Renal cortical epithelial cell (primary cell): ENCODE measurements at regions not wholly inside any gene's neighbourhood (a gene's known extent, or its start where the extent isn't known, plus 50 kb on each side); places are given as distances from the start of the nearest gene placed in this dataset.
A peak's percentile ranks its signal among the peaks of the same experiment; 100 is the strongest.

Source experiments
- DNase-seq: peaks from one replicate; pipeline ENCODE4 v3.0.0-alpha.2; 2011; ENCODE audit warnings: low read depth

DNA sequence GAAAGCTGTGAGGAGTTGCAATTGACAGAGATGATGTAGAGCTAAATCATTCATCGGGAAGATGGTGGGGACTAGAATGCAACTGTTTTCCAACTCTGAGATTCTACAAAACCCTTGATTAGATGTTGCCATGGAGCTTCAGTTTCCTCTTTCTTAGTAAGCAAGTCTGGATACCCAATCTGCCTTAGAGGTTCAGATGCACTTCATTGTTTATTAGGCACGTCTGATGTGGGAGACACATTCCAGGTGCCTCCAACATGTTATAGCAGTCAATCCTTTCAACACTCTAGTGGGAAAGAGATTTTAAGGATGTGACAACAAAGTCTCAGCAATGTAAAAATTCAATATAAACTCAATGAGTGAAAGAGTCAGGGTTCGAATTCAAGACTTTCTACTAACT, 291.3 kb upstream of the PHYHIPL start:
- DNase-seq: no peak

DNA sequence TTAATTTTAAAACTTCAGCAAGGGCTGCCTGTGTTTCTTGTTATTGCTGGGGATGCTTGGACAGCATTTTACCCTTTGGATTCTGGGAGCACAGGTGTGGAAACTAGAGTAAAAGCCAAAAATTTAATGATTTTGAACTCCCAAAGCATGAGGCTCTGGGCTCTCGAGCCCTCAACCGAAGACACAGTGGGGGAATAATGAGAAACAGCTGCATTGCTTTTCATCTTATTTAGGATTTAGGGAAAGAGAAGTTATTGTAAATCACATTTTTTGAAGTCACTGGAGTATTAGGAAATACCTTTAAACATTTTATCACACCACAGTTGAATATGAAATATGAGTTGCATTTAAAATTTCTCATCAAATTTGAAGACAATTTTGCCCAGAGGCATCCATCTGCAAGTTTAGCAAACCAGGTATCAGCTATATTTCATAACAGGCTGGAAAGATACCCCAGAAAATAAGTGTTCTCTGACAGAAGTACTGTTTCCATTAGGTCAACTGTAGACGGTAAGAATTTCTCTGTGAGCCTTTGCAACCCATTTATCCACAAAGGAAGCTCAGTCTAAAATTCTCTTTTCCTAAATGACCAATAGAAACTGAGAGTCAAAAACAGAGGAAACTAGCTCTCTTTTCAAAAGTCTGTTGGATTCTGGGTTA, 290.6 kb upstream of the PHYHIPL start:
- no peak for DNase-seq

DNA sequence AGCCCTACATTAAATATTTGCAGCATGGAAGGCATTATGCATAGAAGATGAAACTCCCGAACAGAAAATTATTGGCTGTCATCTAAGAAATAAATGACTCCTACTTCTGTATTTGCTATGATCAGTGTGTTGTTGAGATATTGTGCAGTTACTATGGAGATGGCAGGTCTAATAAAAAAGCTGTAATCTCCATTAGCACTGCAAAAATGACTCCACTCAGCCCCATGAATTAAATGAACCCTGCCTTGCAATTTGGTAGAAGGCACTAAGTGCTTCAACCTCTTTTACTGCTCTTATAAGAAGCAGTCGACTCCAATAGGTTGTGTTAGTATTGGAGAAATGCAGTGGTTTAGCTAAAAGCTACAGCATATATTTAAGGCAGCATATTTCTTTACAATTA, 290.0 kb upstream of the PHYHIPL start:
- no peak for DNase-seq

DNA sequence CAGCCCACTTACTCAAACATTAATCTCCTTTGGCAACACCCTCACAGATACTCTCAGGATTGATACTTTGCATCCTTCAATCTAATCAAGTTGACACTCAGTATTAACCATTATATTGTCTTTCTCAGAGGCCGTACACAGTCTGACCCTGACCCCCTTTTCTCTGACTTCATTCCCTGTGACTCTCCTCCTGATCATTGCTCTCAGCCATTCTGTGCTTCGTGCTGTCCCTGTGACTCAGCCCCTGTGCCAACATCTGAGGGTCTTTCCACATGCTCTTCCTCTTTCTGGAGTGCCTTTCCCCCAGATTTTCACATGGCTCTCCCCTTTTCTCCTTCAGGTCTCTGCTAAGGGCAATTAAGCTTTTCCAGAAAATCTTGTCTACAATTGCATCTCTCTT, 289.0 kb upstream of the PHYHIPL start:
- DNase-seq: no peak

DNA sequence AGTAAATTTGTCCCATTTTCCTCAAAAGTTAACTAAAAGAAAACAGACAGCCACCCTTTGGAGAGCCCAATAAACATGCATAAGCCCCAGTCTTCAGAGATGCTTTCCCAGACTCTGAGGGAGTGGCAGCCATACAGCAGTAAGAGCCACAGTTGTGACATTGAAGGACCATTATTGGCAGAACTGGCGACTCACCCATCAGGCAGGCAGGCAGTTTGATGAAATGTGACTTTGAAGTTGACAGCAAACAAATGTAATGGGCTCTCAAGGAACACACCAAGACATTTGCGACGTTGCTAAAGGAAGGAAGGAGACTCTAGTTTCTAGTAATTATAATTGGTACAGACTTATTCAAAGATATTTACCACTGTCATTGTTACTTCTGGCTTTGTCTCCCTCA, 287.5 kb upstream of the PHYHIPL start:
- no peak for DNase-seq

DNA sequence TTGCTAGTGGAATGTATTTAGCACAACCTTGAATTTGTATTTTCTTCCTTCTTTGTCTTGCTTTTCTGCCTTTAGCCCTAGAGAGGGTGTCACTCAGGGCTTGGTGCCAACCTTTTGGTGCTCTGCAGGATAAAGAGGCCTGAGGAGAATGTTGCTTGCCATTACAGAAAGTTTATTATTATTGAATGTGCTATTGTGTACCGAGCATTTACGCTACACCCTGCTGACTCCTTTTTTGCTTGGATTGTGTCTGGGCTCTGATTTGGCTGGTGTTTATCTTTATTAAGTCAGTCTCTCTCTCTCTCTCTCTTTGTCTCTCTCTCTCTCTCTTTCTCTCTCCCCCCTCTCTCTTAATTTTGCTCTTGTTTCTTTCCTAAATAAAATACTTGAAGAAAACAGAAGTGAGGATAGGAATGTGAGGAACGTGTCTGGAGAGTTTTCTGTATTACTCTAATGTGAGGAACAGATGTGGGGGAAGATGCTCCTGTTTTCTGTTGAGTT, 284.4 kb upstream of the PHYHIPL start:
- no peak for DNase-seq

DNA sequence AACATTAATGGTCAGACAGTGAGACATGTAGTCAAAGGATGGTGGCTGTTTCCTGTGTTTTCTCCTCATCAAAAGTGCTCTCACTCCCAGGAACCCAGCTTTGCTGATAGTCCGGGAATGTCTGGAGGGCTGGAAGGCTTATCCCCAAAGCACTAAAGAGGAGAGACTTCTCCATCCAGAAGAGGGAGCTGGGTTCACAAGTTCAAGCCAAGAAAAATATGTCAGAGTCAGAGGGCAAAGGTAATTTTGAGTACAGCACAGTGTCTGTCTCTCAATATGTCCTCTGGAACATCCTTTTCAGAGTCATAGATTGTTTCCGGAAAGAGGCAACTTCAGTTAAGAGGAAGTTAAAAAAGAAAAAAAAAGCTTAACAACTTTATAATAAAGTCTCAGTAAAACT, 281.5 kb upstream of the PHYHIPL start:
- no peak for DNase-seq

DNA sequence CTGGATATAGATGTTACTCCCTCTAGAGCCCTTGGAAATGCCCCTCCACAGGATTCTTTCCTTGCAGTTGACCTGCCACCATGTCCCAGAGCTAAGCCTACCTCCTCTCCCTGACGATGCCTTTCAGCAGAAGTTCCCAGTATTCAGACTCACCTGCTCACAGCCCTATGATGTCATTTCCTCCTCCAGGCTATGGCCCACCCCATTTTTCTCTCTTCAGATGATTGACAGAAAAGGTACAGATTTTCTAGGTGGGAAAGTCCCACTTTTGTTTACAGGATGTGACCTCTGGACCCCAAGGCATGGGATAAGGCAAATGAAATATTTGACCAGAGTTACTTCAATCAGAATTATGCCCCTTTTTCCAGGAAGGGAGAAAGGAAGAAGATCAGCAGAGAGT, 280.2 kb upstream of the PHYHIPL start:
- DNase-seq: no peak

DNA sequence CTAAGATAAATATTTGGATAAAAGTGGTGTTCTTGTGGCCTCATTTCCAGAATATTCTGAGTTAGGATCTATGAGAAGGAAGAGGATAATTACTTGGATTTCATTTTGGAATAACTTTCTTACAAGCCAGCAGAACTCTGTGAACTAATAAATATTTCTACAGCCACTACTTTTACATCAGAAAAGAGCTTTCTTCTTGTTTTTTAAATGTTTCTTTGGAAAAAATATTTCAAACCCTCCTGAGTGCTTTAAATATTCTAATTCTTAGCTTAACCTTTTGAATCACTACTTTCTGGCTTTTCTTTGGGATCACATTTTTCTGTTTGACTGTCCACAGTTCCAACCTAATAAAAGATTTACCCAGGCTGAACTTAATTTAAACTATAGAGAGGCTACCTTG, 279.2 kb upstream of the PHYHIPL start:
- no peak for DNase-seq

DNA sequence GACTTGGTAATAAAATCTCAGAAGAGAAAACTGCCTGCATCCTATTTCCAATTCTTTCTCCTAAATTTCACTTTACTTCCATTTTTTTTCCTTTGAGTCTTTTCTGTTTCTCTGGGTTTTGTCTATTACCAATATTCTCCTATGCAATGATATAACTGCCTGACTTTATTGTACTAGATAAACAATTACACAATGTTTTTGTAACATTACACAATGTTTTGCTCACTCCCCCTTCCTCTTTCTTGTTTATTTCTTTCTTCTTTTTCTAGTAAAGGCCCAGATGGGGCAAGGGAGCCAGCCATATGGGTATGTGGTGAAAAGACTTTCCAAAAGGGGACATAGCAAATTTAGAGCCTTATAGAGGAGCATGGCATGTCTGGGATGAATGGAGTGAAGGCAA, 278.7 kb upstream of the PHYHIPL start:
- no peak for DNase-seq

DNA sequence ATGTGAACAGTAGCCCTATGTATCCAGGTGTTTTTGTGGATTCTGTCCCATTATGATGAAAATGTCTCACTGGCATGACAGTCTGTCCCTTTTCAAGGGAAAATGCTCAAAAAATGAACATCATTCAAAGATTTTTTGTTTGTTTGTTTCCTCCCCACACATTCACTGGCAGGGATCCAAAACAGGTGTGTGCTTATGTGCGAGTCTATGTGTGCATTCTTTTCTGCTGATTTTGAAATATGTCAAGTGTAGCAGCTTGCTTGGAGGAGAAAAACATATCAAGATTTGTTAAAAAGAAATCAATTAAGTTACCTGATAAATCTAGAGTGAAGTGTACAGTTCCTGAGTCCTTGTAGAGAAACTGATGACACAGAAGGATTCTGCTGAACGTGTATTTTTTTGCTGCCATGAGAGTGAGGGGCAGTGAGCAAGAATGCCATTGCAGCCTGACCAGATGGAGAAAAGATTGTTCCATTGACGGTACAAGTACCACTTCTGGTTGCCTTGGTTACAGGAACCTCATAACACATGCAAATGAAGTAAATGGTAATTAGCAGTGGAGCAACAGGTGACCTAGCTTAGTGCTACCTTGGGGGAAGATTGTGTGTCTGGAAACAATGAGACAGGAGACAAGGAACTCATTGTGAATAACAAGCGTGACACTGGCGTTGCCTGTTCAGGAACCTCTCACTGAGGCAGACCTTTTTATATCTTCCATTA, 277.4 kb upstream of the PHYHIPL start:
- DNase-seq: no peak

DNA sequence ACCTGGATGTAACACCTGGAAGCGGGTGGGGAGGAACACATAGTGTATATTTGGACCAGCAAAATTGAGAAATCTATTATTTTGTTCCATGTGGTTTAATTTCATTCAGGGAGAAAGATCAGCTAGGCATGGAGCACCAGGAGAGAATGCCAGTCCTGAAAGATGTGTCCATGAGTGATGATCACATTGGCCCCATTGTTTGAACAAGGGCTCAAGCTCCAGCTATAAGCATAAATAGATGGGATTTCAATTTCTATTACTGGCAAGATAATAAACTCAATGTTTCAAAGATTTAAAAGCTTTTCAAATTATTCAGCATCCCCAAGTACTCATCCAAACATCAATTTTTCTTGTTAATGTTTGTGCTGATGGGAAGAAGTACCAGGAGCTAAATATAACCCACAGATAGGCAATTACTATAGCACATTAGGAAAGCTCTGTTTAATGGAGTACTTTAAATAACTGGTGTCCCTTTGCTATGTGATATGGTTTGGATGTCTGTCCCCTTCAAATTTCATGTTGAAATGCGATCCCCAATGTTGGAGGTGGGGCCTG, 275.3 kb upstream of the PHYHIPL start:
- DNase-seq: no peak

DNA sequence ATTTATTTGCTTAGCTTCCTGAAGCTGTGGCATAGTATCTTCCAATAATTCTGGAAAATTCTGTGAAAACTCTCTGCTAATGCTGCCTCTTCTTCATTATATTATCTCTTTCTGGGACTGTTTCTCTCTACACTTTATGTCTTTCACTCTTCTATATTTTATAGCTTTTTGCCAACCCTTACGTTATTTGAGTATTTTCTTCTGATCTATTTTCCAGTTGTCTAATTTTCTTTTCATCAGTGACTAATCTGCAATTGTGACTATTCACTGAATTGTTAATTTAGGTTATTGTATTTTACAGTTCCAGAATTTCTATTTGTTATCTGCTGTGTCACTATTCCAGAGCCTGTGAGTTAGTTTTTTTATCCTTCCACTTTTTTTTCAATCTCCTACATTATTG, 273.4 kb upstream of the PHYHIPL start:
- no peak for DNase-seq

DNA sequence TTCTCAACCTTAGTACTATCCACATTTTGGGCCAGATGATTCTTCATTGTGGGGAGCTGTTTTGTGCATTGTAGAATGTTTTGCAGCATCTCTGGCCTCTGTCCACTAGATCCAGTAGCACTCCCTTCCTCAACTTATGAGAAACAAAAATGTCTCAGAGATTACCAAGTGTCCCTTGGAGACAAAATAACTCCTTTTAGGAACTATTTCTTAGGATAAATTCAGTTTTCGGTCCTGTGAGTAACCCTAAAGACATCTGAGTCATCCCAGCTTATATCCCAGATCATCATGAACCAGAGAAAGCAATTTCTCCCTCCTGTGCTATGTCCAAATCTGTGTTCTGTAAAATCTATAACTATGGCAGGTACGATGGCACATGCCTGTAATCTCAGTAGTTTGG, 266.6 kb upstream of the PHYHIPL start:
- no peak for DNase-seq

DNA sequence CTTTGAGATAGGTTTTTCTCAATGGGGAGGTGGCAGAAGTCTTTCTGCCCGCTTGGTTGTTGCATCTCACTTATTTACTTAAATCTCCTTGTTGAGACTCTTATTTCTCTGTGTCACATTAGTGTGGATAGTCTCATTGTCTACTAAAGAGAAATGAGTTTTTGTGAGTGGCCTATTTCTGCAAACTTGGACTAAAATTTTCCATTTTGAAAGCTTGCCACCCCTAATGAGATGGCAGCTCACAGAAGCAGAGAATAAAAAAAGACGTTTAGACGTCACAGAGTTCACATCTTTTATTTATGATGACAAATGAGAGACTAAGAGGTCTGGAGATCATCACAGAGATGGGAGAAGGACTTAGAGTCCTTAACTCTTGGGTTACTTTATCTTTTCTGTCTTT, 262.7 kb upstream of the PHYHIPL start:
- no peak for DNase-seq

DNA sequence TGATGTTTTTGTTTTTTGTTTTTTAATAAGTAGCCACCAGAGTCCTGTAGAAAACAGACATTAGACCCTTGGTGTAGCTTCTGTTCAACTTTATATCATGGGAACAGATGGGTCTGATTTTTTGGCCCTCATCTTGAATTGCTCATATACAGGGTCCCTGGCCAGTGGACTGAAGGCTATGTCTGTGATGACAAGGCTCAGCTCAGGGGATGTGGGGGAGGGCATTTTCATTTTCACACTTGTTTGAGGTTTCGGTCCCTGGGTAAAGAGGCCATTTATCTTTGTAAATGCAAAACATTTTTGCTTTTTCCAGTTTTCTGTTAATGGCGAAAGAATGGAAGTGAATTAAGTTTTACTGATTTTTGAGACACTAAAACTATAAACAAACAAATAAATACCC, 257.6 kb upstream of the PHYHIPL start:
- DNase-seq: no peak

DNA sequence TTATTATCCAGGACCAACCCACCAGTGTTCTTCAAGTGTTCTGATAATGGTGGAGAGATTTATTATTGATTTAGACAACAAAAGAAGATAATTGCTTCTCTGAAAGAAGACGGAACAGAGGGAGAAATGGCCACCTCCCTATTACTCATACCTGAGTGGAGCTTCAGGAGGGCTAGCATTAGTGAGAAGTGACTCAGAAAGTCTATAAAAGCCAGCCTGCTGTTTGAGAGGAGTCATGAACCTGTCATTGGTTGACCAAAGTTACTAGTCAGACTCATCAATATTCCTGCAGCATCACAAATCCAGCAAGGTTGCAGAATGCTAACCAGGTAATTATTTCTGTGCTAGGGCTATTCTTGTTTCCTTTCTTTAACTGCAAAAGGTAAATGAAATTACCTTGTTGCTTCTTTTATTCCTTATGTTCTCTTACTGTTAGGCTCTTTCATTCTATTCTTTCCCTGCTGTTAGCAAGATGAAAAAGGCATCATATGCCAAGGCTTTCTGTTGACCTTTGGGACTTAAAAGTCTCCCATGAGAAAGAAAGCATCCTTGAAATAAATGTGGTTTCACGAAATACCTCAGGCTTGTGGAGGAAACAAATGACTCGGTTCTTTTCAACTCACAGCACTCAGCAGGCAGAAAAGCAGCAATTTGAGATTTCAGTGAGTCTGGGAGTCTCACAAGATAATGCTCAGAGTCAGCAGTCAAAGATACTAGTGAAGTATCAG, 256.4 kb upstream of the PHYHIPL start:
- peak; percentile 94 for DNase-seq

DNA sequence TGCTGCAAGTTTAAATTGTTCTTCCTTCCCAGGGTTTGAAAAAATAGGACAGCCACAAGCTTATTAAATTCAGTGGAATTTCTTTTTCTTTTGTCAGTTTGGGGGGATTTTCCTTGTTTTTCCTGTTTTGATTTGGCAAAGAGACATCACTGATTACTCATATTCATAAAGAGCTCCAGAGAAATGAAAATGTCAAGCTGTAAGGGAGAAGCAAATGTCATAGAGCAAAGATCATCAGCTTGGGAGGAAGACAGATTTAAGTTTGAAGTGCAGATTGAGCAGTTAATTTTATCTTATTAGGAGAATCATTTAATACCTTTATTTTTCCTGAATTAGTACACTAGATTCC, 255.8 kb upstream of the PHYHIPL start:
- DNase-seq: no peak

DNA sequence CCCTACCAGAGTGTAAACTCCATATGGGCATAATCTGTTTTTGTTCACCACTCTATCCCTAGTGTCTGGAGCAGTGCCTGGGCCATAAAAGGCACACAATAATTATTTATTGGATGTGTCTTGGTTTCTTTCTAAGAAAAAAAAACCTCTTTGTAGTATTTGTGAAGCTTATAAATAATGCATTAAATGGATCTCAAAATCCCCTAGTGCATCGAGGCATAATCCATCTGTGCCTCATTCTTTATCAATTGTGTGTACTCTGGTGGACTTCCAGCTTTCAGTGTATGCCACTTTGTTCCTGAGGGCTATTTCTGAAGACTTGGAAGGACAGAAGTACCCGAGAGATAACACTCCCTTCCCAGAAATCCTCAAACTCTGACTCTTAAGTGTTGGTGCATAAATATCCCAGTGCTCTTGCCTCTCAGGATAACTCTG, 255.0 kb upstream of the PHYHIPL start:
- no peak for DNase-seq

DNA sequence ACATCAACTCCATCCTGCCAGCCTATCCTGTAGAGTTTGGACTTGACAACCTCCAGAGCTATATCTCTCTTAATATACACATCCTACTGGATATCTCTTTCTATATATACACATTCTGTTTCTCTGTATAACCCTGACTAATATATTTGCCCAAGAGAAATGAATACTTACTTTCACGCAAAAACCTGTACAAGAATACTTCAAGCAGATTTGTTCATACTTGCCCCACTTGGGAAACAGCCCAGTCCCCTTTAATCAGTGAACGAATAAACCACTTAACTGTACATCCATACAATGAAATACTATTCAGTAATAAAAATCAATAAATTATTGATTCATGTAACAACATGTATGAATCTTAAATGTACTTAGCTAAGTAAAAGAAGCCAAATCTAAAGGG, 251.1 kb upstream of the PHYHIPL start:
- no peak for DNase-seq

DNA sequence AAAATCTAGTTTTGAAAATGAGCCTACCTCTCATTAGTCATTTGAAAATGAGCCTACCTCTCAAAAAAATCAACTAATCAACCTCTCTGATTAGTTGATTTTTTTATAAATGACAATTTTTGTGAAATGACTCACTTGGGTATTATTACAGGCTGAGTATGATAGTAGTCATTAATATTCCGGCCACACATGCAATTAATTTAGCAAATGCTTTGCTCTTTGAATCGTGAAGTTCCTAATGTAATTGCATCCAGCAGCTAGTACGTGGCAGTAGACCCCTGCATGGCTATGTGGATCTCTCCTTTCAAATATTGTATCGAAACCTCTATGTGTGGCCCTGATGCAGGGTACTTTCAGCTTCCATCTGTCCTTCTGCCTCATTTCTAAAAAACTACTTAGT, 245.9 kb upstream of the PHYHIPL start:
- no peak for DNase-seq

DNA sequence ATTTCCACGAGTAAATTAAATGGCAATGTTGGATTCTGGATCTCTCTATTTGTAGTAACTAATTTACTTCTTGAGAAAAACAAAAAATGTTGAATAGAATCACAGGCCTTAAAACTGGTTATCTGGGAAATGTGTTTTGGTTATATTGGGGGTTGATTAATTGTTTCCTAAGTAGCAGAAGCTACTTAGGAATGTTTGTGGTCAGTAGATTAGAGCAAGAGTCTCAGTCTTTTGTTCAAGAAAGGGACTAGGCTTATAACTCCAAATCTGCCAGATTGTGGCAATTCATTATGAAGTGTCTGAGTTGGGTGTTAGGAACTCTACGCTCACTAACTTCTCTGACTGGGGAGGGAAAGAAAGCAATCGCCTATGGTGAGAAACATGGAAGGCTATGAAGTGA, 244.3 kb upstream of the PHYHIPL start:
- DNase-seq: peak; percentile 45
